GM21390 (cell line): ENCODE measurements at regions not wholly inside any gene's neighbourhood (a gene's known extent, or its start where the extent isn't known, plus 50 kb on each side); places are given as distances from the start of the nearest gene placed in this dataset.
A peak's percentile ranks its signal among the peaks of the same experiment; 100 is the strongest.

Source experiments
- ATAC-seq: cut with Tn5 transposase; IDR thresholded peaks from one replicate; pipeline ENCODE4 v1.9.1; 2021; ENCODE audit not compliant: unreplicated experiment

DNA sequence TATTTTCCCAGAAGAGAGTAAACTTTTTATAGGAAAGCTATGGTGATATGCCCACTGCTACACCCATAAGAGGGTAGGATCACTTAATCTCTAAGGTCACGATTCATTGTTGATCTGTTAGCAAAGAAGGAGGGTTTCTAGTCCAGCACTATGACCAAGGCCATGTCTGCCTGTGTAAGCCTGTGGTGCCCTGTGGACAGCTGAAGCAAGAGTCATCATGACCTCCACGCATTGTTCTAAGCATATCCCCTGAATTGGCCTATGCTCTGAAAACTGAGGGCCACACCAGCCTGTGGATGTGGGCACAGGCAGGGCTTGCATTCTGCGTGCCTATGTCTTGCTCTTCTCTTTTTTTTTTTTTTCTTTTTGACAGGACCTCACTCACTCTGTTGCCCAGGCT is 89.8 kb upstream of the SMIM21 start:
- ATAC-seq: no peak

DNA sequence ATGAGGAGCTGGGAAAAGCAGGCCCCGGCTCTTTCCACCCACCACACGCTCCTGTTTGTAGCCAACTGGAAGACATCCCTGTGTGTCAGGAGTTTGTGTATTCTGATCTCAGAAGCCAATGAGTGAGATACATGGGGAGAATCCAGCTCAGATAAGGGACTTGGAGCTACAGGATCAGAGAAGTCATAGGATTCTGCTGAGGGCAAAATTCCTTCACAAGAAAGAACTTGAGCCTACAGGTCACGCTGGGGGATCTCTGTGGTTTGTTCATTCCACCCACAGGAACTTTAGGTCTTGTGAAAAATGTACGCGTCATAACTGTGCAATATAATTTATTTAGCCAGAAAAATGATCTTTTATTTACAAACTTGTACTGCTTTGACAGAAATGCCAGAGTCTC is 80.1 kb upstream of the SMIM21 start:
- no peak for ATAC-seq

DNA sequence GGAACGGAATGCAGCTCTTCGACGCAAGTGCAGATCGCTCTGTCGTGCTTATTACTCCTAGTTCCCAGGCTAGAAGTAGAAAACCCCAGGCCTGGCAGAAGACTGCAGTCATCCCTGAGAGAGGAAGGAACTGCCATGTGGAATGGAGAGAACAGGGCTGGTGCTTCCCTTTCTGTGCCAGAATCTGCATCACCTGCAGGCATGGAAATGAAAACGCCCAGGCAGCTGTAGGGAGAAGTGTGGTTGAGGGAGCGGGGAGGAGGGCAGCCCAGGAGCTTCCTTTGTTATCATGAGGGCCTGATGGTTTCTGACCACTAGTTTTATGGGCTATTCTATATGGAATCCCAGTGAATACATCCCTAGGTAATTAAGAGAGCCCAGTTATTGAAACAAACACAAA is 79.4 kb upstream of the SMIM21 start:
- ATAC-seq: no peak

DNA sequence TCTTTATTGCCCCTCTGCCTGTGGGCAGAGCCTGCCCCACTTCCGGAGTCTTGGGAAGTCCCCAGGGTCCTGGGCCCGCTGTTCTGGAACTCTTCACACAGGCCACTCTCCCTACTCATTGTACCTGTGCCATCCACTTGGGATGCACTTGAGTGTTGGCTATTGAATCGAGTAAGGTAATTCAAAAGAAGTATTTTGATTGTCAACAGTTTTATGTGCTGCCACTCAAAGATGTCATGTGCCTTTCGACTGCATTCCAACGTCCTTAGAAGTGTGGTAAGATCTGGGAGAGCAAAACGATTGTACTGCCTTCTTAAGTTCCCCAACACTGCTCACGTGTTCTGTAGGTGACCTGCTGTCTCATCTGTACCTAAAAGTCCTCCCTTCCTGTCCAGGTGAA is 77.0 kb upstream of the SMIM21 start:
- no peak for ATAC-seq

DNA sequence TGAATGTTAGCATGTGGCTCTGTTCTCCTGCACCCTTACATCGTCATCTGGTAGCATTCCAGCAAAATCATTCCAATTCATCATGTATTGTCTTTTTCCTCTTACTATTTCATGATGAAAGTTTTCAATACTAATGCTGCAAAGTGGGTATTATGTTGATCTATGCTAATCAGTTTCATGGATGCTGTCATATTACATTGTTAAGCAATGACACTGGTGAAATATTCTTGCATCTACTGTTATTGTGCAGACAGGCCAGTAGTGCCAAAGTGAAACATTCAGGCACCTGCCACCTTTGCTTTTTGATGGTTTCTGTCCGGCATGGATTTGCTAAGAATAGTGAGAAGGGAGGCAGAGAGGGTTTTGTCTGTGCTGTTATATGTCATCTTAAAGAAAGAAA is 76.1 kb upstream of the SMIM21 start:
- ATAC-seq: no peak

DNA sequence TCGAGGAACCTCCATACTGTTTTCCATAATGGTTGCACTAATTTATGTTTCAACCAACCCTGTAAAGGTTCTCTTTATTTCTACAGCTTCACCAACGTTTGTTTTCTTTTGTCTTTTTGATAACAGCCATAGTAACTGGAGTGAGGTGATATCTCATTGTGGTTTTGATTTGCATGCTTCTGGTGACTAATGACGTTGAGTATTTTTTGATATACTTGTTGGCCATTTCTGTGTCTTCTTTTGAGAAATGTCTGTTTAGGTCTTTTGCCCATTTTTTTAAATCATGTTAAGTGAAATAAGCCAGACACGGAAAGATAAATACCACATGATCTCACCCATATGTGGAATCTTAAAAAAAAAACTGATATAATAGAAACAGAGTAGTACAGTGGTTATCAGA is 74.8 kb upstream of the SMIM21 start:
- no peak for ATAC-seq

DNA sequence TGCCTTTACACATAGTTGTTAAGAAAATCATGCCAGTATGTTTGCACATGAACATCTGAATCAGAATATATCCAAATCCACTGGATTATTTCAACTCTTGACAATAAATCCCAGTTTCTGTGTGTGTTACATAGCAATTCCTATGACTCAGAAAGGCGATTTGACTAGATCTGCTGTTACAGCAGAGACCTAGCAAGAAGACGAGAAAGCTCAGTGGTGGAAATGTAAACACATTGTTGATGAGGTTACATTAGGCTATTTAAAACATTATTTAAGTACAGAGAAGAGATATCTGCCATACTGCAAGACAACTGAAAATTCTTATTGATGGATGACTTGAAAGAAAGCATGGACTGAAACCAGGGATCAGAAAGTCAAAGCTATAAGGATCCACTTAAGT is 73.0 kb upstream of the SMIM21 start:
- ATAC-seq: no peak

DNA sequence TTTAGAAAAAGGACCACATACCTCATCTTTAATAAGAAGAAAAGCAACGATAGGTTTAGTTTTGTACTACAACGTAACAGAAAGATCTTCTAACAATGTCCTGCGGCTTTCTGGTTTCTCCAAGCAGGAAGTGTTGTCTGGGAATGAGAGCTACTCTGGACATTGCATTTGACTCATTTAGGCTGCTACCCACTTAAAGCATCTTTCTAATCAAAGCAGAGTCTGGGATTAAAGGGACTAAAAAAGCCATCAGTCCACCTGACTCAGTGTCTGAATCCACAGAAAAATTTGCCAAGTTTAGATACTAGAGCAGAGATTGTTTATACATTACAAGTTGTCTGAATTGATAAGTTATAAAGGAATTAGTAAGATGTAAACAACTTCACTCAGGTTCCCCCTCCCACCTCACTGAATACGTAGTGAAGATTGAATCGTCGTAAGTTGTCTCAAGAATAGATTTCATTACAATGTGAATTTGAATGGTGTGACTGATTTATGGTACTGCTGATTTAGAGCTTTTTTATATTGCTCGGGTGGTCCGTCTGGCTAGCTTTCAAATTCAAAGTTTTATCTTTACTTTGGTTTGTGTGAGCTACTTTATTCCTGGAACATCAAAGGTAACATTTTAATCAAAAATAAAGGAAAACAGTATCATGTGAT is 70.2 kb upstream of the SMIM21 start:
- ATAC-seq: no peak

DNA sequence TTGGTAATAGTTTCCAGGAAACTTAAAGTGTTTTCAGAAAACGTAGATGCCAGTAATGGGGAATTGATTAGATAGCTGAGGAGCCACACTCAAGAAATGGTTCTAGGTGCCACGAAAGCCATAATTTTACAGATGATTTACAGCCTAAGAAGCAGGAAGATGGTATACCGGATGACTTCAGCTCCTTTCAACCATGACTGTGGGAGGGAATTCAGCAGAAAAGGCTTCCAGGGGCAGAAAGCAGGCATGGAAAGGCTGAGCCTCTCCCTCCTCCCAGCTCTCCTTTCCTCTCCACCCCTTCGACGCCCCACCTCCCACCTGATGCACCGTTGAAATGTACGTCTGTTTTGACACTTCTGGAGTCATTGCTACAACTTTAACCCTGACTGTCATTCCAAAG is 68.6 kb upstream of the SMIM21 start:
- no peak for ATAC-seq

DNA sequence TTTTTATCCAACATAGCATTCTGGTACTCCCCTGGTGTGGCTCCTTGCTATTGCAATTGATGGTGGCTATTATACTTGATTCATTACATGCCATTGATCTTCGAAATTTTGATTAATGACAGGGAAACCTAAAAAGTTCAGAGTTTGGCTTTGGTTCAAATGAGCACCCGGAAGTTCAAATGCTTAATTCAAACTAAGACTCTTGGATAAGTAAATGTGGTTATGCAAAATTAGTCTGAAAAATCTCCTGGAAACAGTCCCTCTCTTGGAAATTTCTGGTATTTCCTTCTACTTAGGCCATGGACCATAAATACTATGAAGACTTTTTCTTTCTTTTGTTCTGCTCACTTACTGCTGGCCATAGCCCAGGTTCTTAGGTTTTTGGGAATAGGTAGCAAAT is 65.3 kb upstream of the SMIM21 start:
- no peak for ATAC-seq

DNA sequence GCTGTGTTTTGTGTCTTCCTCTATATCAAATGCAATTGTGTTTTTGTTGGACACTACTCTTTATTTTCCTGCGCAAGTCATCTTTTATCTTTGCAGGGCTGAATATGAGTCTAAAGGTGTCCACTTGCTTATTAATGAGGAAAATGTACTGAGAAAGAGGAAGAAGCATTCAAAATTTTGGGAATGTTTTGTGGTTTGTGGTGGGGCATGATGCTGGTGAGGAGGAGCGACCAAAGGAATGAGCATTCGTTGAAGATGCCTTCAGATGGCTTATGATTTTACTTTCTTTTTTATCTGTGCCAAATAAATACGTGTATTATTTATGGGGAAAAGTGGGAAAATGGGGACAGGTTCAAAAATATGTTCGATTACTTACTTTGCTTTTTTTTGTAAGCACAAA is 63.9 kb upstream of the SMIM21 start:
- no peak for ATAC-seq

DNA sequence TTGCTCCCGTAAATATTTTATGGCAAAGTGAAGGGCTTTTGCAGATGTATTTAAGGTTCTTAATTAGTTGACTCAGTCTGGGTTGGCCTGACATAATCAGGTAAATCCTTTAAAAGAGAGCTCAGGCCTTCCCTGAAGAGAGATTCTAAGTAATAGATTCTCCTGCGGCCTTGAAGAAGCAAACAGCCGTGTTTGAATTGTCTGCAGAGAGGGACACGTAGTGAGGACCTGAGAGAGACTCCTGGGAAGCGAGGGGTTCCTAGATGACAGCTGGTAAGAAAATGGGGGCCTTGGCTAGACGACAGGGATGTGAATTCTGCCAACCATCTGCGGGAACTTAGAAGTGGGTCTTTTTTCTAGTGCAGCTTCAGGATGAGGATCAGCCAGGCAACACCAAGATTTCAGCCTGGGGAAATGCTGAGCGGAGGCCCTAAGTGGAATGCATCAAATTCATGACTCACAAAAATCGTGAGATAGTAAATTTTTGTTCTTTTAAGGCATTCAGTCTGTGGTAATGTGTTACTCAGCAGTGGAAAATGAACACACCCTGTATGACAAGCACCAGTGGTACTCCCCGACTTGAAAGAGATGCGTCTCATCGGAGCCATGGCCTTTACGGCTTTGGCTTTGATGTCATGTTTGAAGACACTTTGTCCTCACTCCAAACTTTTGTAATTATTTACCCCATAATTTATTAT is 62.1 kb upstream of the SMIM21 start:
- ATAC-seq: no peak

DNA sequence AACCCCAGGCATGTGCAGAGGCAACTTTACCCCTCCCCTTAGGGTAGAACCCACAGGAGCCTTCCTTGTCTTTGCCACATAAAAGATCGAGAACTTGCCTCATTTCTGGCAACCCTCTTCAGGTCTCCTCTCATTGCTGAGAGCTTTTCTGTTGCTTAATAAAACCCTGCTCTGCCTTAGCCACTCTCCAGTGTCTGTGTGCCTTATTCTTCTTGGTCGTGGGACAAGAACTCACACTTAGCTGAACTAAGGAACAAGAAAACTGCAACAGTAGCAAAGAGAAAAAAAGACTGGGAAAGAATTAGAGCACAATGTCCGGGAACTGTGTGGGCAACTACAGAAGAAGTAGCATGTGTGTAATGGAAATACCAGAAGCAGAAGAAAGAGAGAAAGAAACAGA is 56.2 kb upstream of the SMIM21 start:
- ATAC-seq: no peak

DNA sequence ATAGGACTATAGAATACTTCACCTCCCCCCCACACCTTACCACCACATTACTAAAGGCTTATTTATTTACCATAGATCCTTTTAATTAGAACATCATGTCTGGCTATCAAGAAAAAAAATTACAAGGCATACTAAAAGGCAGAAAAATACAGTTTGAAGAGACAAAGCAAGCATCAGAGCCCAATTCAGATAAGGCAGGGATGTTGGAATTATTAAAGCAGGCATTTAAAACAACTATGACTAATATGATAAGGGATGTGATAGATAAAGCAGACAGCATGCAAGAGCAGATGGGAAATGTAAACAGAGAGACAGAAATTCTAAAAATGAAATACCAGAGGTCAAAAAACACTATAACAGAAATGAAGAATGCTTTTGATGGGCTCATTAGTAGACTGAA is 55.4 kb upstream of the SMIM21 start:
- ATAC-seq: no peak

DNA sequence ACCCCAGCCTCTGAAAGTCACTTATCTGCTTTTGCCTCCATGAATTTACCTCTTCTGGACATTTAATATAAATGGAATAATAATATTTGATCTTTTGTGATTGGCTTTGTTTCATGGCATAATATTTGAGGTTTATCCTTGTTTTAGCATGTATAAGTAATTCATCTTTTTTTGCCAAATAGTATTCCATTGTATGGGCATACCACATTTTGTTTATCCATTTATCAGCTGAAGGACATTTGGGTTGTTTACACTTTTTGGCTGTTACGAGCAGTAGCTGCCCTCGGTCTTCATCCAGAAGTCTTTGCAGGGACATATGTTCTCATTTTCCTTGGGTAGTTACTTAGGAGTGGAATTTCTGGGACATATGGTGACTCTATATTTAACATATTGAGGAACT is 53.0 kb upstream of the SMIM21 start:
- no peak for ATAC-seq

DNA sequence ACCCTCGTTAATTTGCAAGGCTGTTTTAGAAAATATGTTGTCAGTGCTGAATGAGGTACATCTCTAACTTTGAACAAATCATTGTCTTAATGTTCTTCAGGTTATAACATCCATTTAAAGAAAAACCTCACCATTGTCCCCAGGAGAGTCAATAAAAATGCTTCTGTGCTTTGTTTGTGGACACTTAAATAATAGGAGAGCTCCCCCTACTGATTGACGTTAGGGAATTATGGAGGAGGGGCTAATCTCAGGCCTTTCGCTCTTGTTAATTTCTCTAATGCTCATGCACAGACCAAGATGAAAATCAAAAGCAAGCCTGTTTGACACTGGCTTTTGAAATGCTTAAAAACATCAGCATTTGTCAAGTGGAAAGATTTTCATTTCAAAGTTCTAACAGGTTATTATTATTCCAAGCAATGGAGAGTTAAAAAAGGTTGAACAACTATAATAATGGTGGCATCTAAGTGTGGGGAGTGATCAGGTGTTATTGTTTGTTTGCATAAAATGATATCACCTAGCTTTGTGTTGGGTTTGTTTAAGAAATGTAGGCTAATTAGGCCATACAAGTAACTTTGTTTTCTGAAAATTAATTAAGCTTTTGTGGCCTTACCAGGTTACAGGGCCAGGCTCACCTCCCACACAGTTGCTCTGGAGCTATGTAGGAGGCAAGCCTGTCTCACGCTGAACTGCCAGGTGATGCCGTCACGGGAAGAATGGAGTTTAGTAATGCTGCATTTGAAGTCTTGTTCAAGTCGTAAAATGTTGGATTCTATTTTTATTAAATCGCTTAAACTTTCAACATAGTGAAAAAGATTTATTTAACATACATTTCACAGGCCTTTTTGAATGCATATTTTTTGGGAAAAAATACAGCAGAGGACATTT is 51.7 kb upstream of the SMIM21 start:
- ATAC-seq: peak; percentile 79

DNA sequence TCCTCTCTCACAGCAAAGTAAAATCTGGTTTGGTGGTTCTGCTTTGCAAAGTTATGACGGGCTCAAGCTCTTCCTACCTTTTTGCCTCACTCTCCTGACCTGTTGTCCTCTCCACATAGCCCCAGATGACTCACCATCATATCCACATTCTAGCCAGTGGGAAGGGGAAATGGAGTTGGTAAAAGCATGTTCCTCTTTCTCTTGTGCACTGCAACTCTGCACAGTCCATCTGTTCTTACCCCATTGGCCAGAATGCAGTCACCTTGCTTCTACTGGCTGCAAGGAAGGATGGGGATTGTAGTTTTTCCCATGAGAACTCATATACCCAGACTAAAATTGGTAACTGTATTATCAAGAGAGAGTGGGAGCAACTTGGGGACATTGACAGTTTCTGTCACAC is 50.4 kb upstream of the SMIM21 start:
- no peak for ATAC-seq
